Trophoblast cell (in vitro differentiated cells and primary cell): ENCODE measurements at regions not wholly inside any gene's neighbourhood (a gene's known extent, or its start where the extent isn't known, plus 50 kb on each side); places are given as distances from the start of the nearest gene placed in this dataset.

Experiments
- DNase-seq, 2 donors: peaks; one replicate each; pipeline ENCODE4 v3.0.0-alpha.2; 2016
- H2AFZ ChIP-seq: 2 replicates; pipeline ENCODE4 v1.6.1; 2013; ENCODE audit warnings: low read length, moderate library complexity, mild to moderate bottlenecking; ENCODE audit not compliant: insufficient read depth, poor library complexity
- H2AK5ac ChIP-seq: 2 replicates; pipeline ENCODE4 v1.6.1; 2013; ENCODE audit warnings: mild to moderate bottlenecking, low read length
- H2BK120ac ChIP-seq: 2 replicates; pipeline ENCODE4 v1.6.1; 2013; ENCODE audit warnings: low read length, mild to moderate bottlenecking, moderate library complexity; ENCODE audit not compliant: insufficient read depth, poor library complexity
- H2BK12ac ChIP-seq: 2 replicates; pipeline ENCODE4 v1.6.1; 2013; ENCODE audit warnings: mild to moderate bottlenecking, low read length, moderate library complexity
- H2BK5ac ChIP-seq: 2 replicates; pipeline ENCODE4 v1.6.1; 2013; ENCODE audit warnings: low read length, low read depth, moderate library complexity, mild to moderate bottlenecking; ENCODE audit not compliant: poor library complexity
- H3K14ac ChIP-seq: 2 replicates; pipeline ENCODE4 v1.6.1; 2013; ENCODE audit warnings: mild to moderate bottlenecking, low read length
- H3K18ac ChIP-seq: 2 replicates; pipeline ENCODE4 v1.6.1; 2013; ENCODE audit warnings: mild to moderate bottlenecking, low read length
- H3K23ac ChIP-seq: 2 replicates; pipeline ENCODE4 v1.6.1; 2013; ENCODE audit warnings: low read length
- H3K27ac ChIP-seq: 2 replicates; pipeline ENCODE4 v1.5.1; 2013; ENCODE audit warnings: low read depth, mild to moderate bottlenecking, inconsistent platforms, low read length, moderate library complexity
- H3K27me3 ChIP-seq: 2 replicates; pipeline ENCODE4 v1.6.1; 2013; ENCODE audit warnings: inconsistent platforms, mild to moderate bottlenecking, low read length, moderate library complexity; ENCODE audit not compliant: insufficient read depth
- H3K36me3 ChIP-seq, 2 experiments: 1 replicate in 1 of 2; 2 replicates in 1 of 2; pipeline ENCODE4 v1.6.1; 2013; ENCODE audit warnings: low read length in 2 of 2, mild to moderate bottlenecking in 2 of 2, moderate library complexity in 1 of 2; ENCODE audit not compliant: insufficient read depth in 2 of 2, control insufficient read depth in 1 of 2
- H3K4ac ChIP-seq: 2 replicates; pipeline ENCODE4 v1.6.1; 2013; ENCODE audit warnings: low read depth, mild to moderate bottlenecking, low read length, moderate library complexity
- H3K4me1 ChIP-seq, 2 experiments: 1 replicate in 1 of 2; 2 replicates in 1 of 2; pipeline ENCODE4 v1.6.1; 2013; ENCODE audit warnings: low read length in 2 of 2, mild to moderate bottlenecking in 2 of 2, moderate library complexity in 1 of 2; ENCODE audit not compliant: insufficient read depth in 2 of 2, control insufficient read depth in 1 of 2
- H3K4me2 ChIP-seq: 2 replicates; pipeline ENCODE4 v1.6.1; 2013; ENCODE audit warnings: inconsistent platforms, mild to moderate bottlenecking, low read length, moderate library complexity
- H3K4me3 ChIP-seq: 2 replicates; pipeline ENCODE4 v1.5.1; 2013; ENCODE audit warnings: mild to moderate bottlenecking, low read depth, low read length, inconsistent platforms
- H3K79me1 ChIP-seq: one replicate; pipeline ENCODE4 v1.6.1; 2013; ENCODE audit warnings: low read length
- H3K79me2 ChIP-seq: 2 replicates; pipeline ENCODE4 v1.6.1; 2013; ENCODE audit warnings: low read length, mild to moderate bottlenecking; ENCODE audit not compliant: control insufficient read depth, insufficient read depth, poor library complexity
- H3K9ac ChIP-seq: 2 replicates; pipeline ENCODE4 v1.6.1; 2013; ENCODE audit warnings: mild to moderate bottlenecking, low read length
- H3K9me3 ChIP-seq: 2 replicates; pipeline ENCODE4 v1.6.1; 2013; ENCODE audit warnings: low read depth, mild to moderate bottlenecking, control low read depth, inconsistent platforms, low read length; ENCODE audit not compliant: insufficient read depth
- H4K12ac ChIP-seq: 2 replicates; pipeline ENCODE4 v1.6.1; 2013; ENCODE audit warnings: low read depth, mild to moderate bottlenecking, low read length, moderate library complexity
- H4K8ac ChIP-seq: 2 replicates; pipeline ENCODE4 v1.6.1; 2013; ENCODE audit warnings: low read depth, mild to moderate bottlenecking, low read length, moderate library complexity
- H4K91ac ChIP-seq: one replicate; pipeline ENCODE4 v1.6.1; 2013; ENCODE audit warnings: low read depth, mild to moderate bottlenecking, low read length, moderate library complexity
- WGBS: extraction: QIAGEN DNeasy Blood & Tissue Kit; methylation state at CpG from one replicate; pipeline ENCODE4 v1.1.7; 2013; ENCODE audit warnings: missing lambda C conversion rate; ENCODE audit not compliant: insufficient read length, insufficient coverage; ENCODE audit errors: extremely low coverage; 5-methylcytosine and 5-hydroxymethylcytosine counted together

DNA sequence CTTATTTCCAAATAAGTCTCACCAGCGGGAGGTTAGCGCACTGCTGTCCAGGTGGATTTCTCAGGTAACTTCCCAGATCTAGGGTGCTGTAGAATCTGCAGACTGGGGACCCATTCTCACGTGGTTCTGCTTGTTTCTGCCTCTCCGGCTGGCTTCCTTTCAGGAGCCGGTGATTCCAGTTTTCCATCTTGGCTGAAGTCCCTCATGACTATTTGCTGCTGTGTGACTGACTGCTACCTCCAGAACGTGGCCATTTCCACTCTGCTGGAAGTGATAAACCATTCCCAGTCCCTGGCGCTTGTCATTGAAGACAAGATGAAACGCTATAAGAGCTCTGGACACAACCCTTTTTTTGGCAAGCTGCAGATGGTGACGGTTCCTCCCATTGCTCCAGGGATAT, 76.0 kb downstream of the DOP1B start:
- Histone ChIP-seq H3K18ac (no peak overlapping the region), H3K79me2 (no peaks in the 10 kb centered on the region), H2AFZ (no peak overlapping the region), H3K79me1 (peaks cover 24% of the 10 kb centered on the region), H3K27ac (peak overlapping the region; percentile 15), H2BK5ac (no peak overlapping the region), H4K12ac (no peak overlapping the region), H2BK120ac (no peak overlapping the region), H3K4ac (no peak overlapping the region), H3K4me3 (no peak overlapping the region), H3K4me2 (no peak overlapping the region), H4K8ac (no peak overlapping the region), H2AK5ac (no peak overlapping the region), H2BK12ac (no peak overlapping the region), H4K91ac (peak overlapping the region; percentile 10), H3K36me3 (peaks cover 16 to 22% of the 10 kb centered on the region in 2 experiments), H3K14ac (no peak overlapping the region), H3K4me1 (peaks cover 16 to 20% of the 10 kb centered on the region in 2 experiments), H3K27me3 (no peaks in the 10 kb centered on the region), H3K23ac (no peak overlapping the region), H3K9me3 (peaks cover 2% of the 10 kb centered on the region), H3K9ac (no peak overlapping the region)
- no peak for DNase-seq
- no CpG with 5 or more reads among the region's 9 CpGs for WGBS

DNA sequence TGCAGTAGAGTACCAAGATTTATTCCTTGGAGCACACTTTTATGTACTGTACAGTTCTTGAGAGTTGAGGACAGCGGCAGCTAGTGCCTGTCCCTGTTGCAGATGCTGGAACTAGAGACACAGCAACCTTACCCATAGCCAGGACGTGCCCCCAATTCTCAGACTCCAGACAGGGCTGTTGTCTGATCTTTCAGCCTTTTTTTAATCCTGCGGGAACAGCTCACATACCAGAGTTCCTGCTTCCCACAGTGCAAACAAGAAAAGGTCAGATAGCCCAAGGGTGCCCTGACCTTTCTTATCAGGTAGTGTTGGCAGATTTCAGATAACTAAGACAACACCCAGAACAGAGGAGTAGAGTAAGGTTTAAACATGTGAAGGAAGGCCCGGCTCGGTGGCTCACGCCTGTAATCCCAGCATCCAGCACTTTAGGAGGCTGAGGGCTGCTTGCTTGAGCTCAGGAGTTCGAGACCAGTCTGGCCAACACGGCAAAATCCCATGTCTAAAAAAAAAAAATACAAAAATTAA, 78.5 kb downstream of the DOP1B start:
- Histone ChIP-seq H3K9ac (no peak overlapping the region), H2BK12ac (no peak overlapping the region), H3K23ac (no peak overlapping the region), H3K27me3 (no peaks in the 10 kb centered on the region), H4K12ac (no peak overlapping the region), H3K79me1 (peaks cover 28% of the 10 kb centered on the region), H3K36me3 (peaks cover 18 to 24% of the 10 kb centered on the region in 2 experiments), H3K79me2 (no peaks in the 10 kb centered on the region), H4K91ac (no peak overlapping the region), H3K4me3 (no peak overlapping the region), H2BK5ac (no peak overlapping the region), H2AK5ac (no peak overlapping the region), H2BK120ac (peak overlapping the region; percentile 53), H3K4me2 (no peak overlapping the region), H3K18ac (no peak overlapping the region), H4K8ac (no peak overlapping the region), H2AFZ (no peak overlapping the region), H3K14ac (no peak overlapping the region), H3K27ac (peak overlapping the region; percentile 81), H3K4ac (no peak overlapping the region), H3K9me3 (peaks cover 2% of the 10 kb centered on the region), H3K4me1 (peaks cover 16 to 28% of the 10 kb centered on the region in 2 experiments)
- WGBS, result no CpG with 5 or more reads among the region's 8 CpGs
- peak; percentile 92 to 95 for DNase-seq

GRCh38 chr21:36236052-36236730, 79.6 kb downstream of the DOP1B start:
- Histone ChIP-seq H3K14ac (peak overlapping the region; percentile 87), H3K4me2 (no peak overlapping the region), H3K4me1 (peaks cover 16 to 28% of the 10 kb centered on the region in 2 experiments), H4K91ac (peak overlapping the region; percentile 60), H3K18ac (peak overlapping the region; percentile 90), H3K23ac (no peak overlapping the region), H2BK5ac (peak overlapping the region; percentile 29), H3K36me3 (peaks cover 10 to 17% of the 10 kb centered on the region in 2 experiments), H4K8ac (no peak overlapping the region), H4K12ac (no peak overlapping the region), H3K4me3 (no peak overlapping the region), H3K4ac (peak overlapping the region; percentile 64), H3K9me3 (no peaks in the 10 kb centered on the region), H3K79me2 (no peaks in the 10 kb centered on the region), H3K27me3 (no peaks in the 10 kb centered on the region), H2AFZ (no peak overlapping the region), H2BK12ac (peak overlapping the region; percentile 51), H3K9ac (no peak overlapping the region), H2BK120ac (no peak overlapping the region), H2AK5ac (peak overlapping the region; percentile 52), H3K79me1 (peaks cover 28% of the 10 kb centered on the region), H3K27ac (peak overlapping the region; percentile 14)
- DNase-seq, result no peak
- WGBS, result no CpG with 5 or more reads among the region's 8 CpGs

- no peak overlapping the region for H3K4me2 ChIP-seq
- peaks cover 15 to 26% of the 10 kb centered on the region in 2 experiments for H3K4me1 ChIP-seq
- H3K79me2 ChIP-seq, result no peaks in the 10 kb centered on the region
- H3K4me3 ChIP-seq, result no peak overlapping the region
- H4K8ac ChIP-seq, result no peak overlapping the region
- no peaks in the 10 kb centered on the region for H3K9me3 ChIP-seq
- no CpG with 5 or more reads among the region's 7 CpGs for WGBS
- no peak overlapping the region for H3K9ac ChIP-seq
- no peak overlapping the region for H2BK5ac ChIP-seq
- no peak overlapping the region for H3K14ac ChIP-seq
- no peak for DNase-seq
- peak overlapping the region; percentile 20 for H2AK5ac ChIP-seq
- H4K12ac ChIP-seq, result no peak overlapping the region
- no peaks in the 10 kb centered on the region for H3K27me3 ChIP-seq
- peaks cover 10 to 17% of the 10 kb centered on the region in 2 experiments for H3K36me3 ChIP-seq
- H4K91ac ChIP-seq, result peak overlapping the region; percentile 58
- no peak overlapping the region for H3K4ac ChIP-seq
- H2BK120ac ChIP-seq, result no peak overlapping the region
- peak overlapping the region; percentile 31 for H3K18ac ChIP-seq
- no peak overlapping the region for H2AFZ ChIP-seq
- H3K23ac ChIP-seq, result no peak overlapping the region
- peak overlapping the region; percentile 42 for H2BK12ac ChIP-seq
- peaks cover 28% of the 10 kb centered on the region for H3K79me1 ChIP-seq
- no peak overlapping the region for H3K27ac ChIP-seq
Observed at GRCh38 chr21:36237441-36237840, 80.8 kb downstream of the DOP1B start.
